Neural cell (in vitro differentiated cells): ENCODE measurements at regions not wholly inside any gene's neighbourhood (a gene's known extent, or its start where the extent isn't known, plus 50 kb on each side); places are given as distances from the start of the nearest gene placed in this dataset.
"Not testable (repeated sequence)": the region's sequence is repeated elsewhere in the genome, so short reads cannot be mapped to it uniquely, and the experiment has no call there.

Experiments used
- EP300 ChIP-seq: fragments of 450-650 bp; conservative IDR thresholded peaks from 2 replicates; pipeline ENCODE4 v1.6.1; 2014; ENCODE audit warnings: antibody characterized with exemption, mild to moderate bottlenecking, moderate library complexity; ENCODE audit not compliant: poor library complexity, severe bottlenecking
- EZH2 ChIP-seq: fragments of 200-600, 300-800 bp; shearing (Covaris generic), sonication (generic); IDR thresholded peaks from 2 replicates; pipeline ENCODE4 v1.6.1; 2014; ENCODE audit warnings: antibody characterized with exemption, low read length, borderline replicate concordance, mild to moderate bottlenecking; ENCODE audit not compliant: insufficient read depth, poor library complexity, severe bottlenecking
- POLR2AphosphoS5 ChIP-seq: IDR thresholded peaks from 2 replicates; pipeline ENCODE4 v1.6.1; 2012
- REST ChIP-seq: IDR thresholded peaks from 2 replicates; pipeline ENCODE4 v1.6.1; 2012; ENCODE audit warnings: borderline replicate concordance

DNA sequence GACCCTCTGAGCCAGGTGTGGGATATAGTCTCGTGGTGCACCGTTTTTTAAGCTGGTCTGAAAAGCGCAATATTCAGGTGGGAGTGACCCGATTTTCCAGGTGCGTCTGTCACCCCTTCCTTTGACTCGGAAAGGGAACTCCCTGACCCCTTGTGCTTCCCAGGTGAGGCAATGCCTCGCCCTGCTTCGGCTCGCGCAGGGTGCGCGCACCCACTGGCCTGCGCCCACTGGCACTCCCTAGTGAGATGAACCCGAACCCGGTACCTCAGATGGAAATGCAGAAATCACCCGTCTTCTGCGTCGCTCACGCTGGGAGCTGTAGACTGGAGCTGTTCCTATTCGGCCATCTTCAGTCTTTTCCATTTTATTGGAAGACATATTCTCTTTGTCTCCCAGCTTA lies 171.4 kb upstream of the OR4C13 start:
- not testable (repeated sequence) for TF ChIP-seq EZH2, REST, EP300, POLR2AphosphoS5
